GM19467 (cell line): ENCODE measurements at regions not wholly inside any gene's neighbourhood (a gene's known extent, or its start where the extent isn't known, plus 50 kb on each side); places are given as distances from the start of the nearest gene placed in this dataset.
"Not testable (repeated sequence)": the region's sequence is repeated elsewhere in the genome, so short reads cannot be mapped to it uniquely, and the experiment has no call there.

Experiments used
- ATAC-seq: cut with Tn5 transposase; IDR thresholded peaks from one replicate; pipeline ENCODE4 v1.9.1; 2021; ENCODE audit warnings: mild to moderate bottlenecking, moderate library complexity; ENCODE audit not compliant: unreplicated experiment

GRCh38 chr2:11950896-11951295 is 204.5 kb downstream of the LPIN1 start:
- no peak for ATAC-seq

- not testable (repeated sequence) for ATAC-seq
Measured at GRCh38 chr2:11951492-11951891, 205.1 kb downstream of the LPIN1 start.

GRCh38 chr2:11953258-11953657 is 206.8 kb downstream of the LPIN1 start:
- no peak for ATAC-seq

- ATAC-seq, result no peak
Measured at GRCh38 chr2:11955314-11955713, 208.9 kb downstream of the LPIN1 start.

- ATAC-seq, result no peak
Measured at GRCh38 chr2:11955884-11956291, 209.5 kb downstream of the LPIN1 start.

- ATAC-seq, result no peak
Measured at GRCh38 chr2:11962707-11963328, 216.4 kb downstream of the LPIN1 start.

- no peak for ATAC-seq
Measured at GRCh38 chr2:11963966-11964365, 217.5 kb downstream of the LPIN1 start.

GRCh38 chr2:11967946-11968465 is 221.6 kb downstream of the LPIN1 start:
- ATAC-seq, result no peak

GRCh38 chr2:11968521-11968920 is 222.1 kb downstream of the LPIN1 start:
- no peak for ATAC-seq

- ATAC-seq, result no peak
Measured at GRCh38 chr2:11969774-11970173, 223.3 kb downstream of the LPIN1 start.

GRCh38 chr2:11974573-11974972 is 228.1 kb downstream of the LPIN1 start:
- ATAC-seq, result no peak

- no peak for ATAC-seq
Measured at GRCh38 chr2:11975373-11975772, 228.9 kb downstream of the LPIN1 start.

GRCh38 chr2:11976073-11976472 is 229.6 kb downstream of the LPIN1 start:
- ATAC-seq, result no peak

GRCh38 chr2:11977766-11978524 is 231.5 kb downstream of the LPIN1 start:
- no peak for ATAC-seq

- no peak for ATAC-seq
Measured at GRCh38 chr2:11980809-11981208, 234.4 kb downstream of the LPIN1 start.

- no peak for ATAC-seq
Measured at GRCh38 chr2:11983401-11983800, 237.0 kb downstream of the LPIN1 start.

- ATAC-seq, result no peak
Measured at GRCh38 chr2:11983870-11984269, 237.4 kb downstream of the LPIN1 start.

GRCh38 chr2:11984316-11985158 is 238.1 kb downstream of the LPIN1 start:
- no peak for ATAC-seq

GRCh38 chr2:11985817-11986566 is 239.6 kb downstream of the LPIN1 start:
- no peak for ATAC-seq

- no peak for ATAC-seq
Measured at GRCh38 chr2:11987151-11987550, 240.7 kb downstream of the LPIN1 start.
